Mesendoderm (in vitro differentiated cells): ENCODE measurements at regions not wholly inside any gene's neighbourhood (a gene's known extent, or its start where the extent isn't known, plus 50 kb on each side); places are given as distances from the start of the nearest gene placed in this dataset.

Experiments
- DNase-seq: peaks from one replicate; pipeline ENCODE4 v3.0.0; 2013
- H2AK5ac ChIP-seq: 2 replicates; pipeline ENCODE4 v1.6.1; 2013; ENCODE audit warnings: low read length, inconsistent platforms
- H2BK120ac ChIP-seq: 2 replicates; pipeline ENCODE4 v1.6.1; 2013; ENCODE audit warnings: low read depth, mild to moderate bottlenecking, low read length, moderate library complexity, mixed read lengths
- H2BK15ac ChIP-seq: replicated peaks from 2 replicates; pipeline ENCODE4 v1.6.1; 2013; ENCODE audit warnings: low read depth, mild to moderate bottlenecking, moderate library complexity
- H2BK5ac ChIP-seq: 2 replicates; pipeline ENCODE4 v1.6.1; 2013; ENCODE audit warnings: low read length, inconsistent platforms
- H3K18ac ChIP-seq: 2 replicates; pipeline ENCODE4 v1.6.1; 2013; ENCODE audit warnings: mild to moderate bottlenecking, low read length, mixed read lengths
- H3K23ac ChIP-seq: one replicate; pipeline ENCODE4 v1.6.1; 2013; ENCODE audit warnings: low read length
- H3K27ac ChIP-seq: 2 replicates; pipeline ENCODE4 v1.5.1; 2013; ENCODE audit warnings: low read depth, mild to moderate bottlenecking, inconsistent platforms, low read length, moderate library complexity
- H3K27me3 ChIP-seq: 2 replicates; pipeline ENCODE4 v1.6.1; 2013; ENCODE audit warnings: low read length, control low read depth, mild to moderate bottlenecking, inconsistent platforms; ENCODE audit not compliant: insufficient read depth, poor library complexity
- H3K36me3 ChIP-seq: 2 replicates; pipeline ENCODE4 v1.6.1; 2013; ENCODE audit warnings: low read length, inconsistent platforms; ENCODE audit not compliant: control insufficient read depth, insufficient read depth
- H3K4ac ChIP-seq: one replicate; pipeline ENCODE4 v1.6.1; 2013; ENCODE audit warnings: low read depth, mild to moderate bottlenecking, low read length, moderate library complexity
- H3K4me1 ChIP-seq: 2 replicates; pipeline ENCODE4 v1.6.1; 2013; ENCODE audit warnings: low read depth, low read length, inconsistent platforms; ENCODE audit not compliant: control insufficient read depth
- H3K4me2 ChIP-seq: 2 replicates; pipeline ENCODE4 v1.6.1; 2013; ENCODE audit warnings: low read length
- H3K4me3 ChIP-seq: 2 replicates; pipeline ENCODE4 v1.5.1; 2013; ENCODE audit warnings: mild to moderate bottlenecking, low read length
- H3K56ac ChIP-seq: one replicate; pipeline ENCODE4 v1.6.1; 2013; ENCODE audit warnings: low read length
- H3K79me1 ChIP-seq: 2 replicates; pipeline ENCODE4 v1.6.1; 2013; ENCODE audit warnings: low read length, inconsistent platforms
- H3K79me2 ChIP-seq: 2 replicates; pipeline ENCODE4 v1.6.1; 2013; ENCODE audit warnings: mild to moderate bottlenecking, low read length; ENCODE audit not compliant: control insufficient read depth, insufficient read depth
- H3K9ac ChIP-seq: 2 replicates; pipeline ENCODE4 v1.6.1; 2013; ENCODE audit warnings: low read length, inconsistent platforms
- H4K5ac ChIP-seq: one replicate; pipeline ENCODE4 v1.6.1; 2013; ENCODE audit warnings: low read length
- H4K8ac ChIP-seq: one replicate; pipeline ENCODE4 v1.6.1; 2013; ENCODE audit warnings: low read depth, mild to moderate bottlenecking, control low read depth, low read length, moderate library complexity
- WGBS: extraction: QIAGEN DNeasy Blood & Tissue Kit; methylation state at CpG from one replicate; pipeline ENCODE4 v1.1.7; 2013; ENCODE audit warnings: low lambda C conversion rate, missing lambda C conversion rate; ENCODE audit not compliant: insufficient coverage; ENCODE audit errors: extremely low coverage; 5-methylcytosine and 5-hydroxymethylcytosine counted together

- Histone ChIP-seq H4K8ac (no peak overlapping the region), H4K5ac (no peak overlapping the region), H3K56ac (no peak overlapping the region), H3K4me3 (no peak overlapping the region), H3K18ac (no peak overlapping the region), H3K9ac (no peak overlapping the region), H3K27me3 (no peaks in the 10 kb centered on the region), H3K79me1 (no peaks in the 10 kb centered on the region), H3K23ac (no peak overlapping the region), H3K27ac (no peak overlapping the region), H3K4me1 (no peaks in the 10 kb centered on the region), H2BK120ac (no peak overlapping the region), H2AK5ac (no peak overlapping the region), H3K36me3 (no peaks in the 10 kb centered on the region), H3K79me2 (no peaks in the 10 kb centered on the region), H2BK5ac (no peak overlapping the region), H2BK15ac (no peak overlapping the region), H3K4me2 (no peak overlapping the region), H3K4ac (no peak overlapping the region)
- no CpG with 5 or more reads among the region's 2 CpGs for WGBS
- no peak for DNase-seq
Observed at GRCh38 chr6:8557014-8557748, 121.8 kb upstream of the SLC35B3 start.

- H3K56ac ChIP-seq = no peak overlapping the region
- H2AK5ac ChIP-seq = no peak overlapping the region
- H3K4me1 ChIP-seq = no peaks in the 10 kb centered on the region
- WGBS = no CpG with 5 or more reads among the region's 1 CpG
- H3K36me3 ChIP-seq = no peaks in the 10 kb centered on the region
- H3K27me3 ChIP-seq = no peaks in the 10 kb centered on the region
- no peak overlapping the region for H3K4me3 ChIP-seq
- H3K4ac ChIP-seq = no peak overlapping the region
- H2BK5ac ChIP-seq = no peak overlapping the region
- H3K79me1 ChIP-seq = no peaks in the 10 kb centered on the region
- H3K79me2 ChIP-seq = no peaks in the 10 kb centered on the region
- no peak overlapping the region for H2BK120ac ChIP-seq
- no peak overlapping the region for H4K8ac ChIP-seq
- H3K23ac ChIP-seq = no peak overlapping the region
- H3K9ac ChIP-seq = no peak overlapping the region
- H3K4me2 ChIP-seq = no peak overlapping the region
- no peak overlapping the region for H2BK15ac ChIP-seq
- no peak overlapping the region for H3K27ac ChIP-seq
- H4K5ac ChIP-seq = no peak overlapping the region
- DNase-seq = no peak
- H3K18ac ChIP-seq = no peak overlapping the region
Observed at GRCh38 chr6:8556370-8557013, 121.1 kb upstream of the SLC35B3 start.

- no peak overlapping the region for H4K5ac ChIP-seq
- H4K8ac ChIP-seq = no peak overlapping the region
- H3K9ac ChIP-seq = no peak overlapping the region
- no peaks in the 10 kb centered on the region for H3K79me2 ChIP-seq
- no peaks in the 10 kb centered on the region for H3K4me1 ChIP-seq
- DNase-seq = no peak
- no peaks in the 10 kb centered on the region for H3K36me3 ChIP-seq
- H3K56ac ChIP-seq = no peak overlapping the region
- no peak overlapping the region for H2BK5ac ChIP-seq
- H2AK5ac ChIP-seq = no peak overlapping the region
- no peak overlapping the region for H3K27ac ChIP-seq
- no peak overlapping the region for H2BK120ac ChIP-seq
- H3K4me3 ChIP-seq = no peak overlapping the region
- H3K27me3 ChIP-seq = no peaks in the 10 kb centered on the region
- no peak overlapping the region for H3K18ac ChIP-seq
- H3K23ac ChIP-seq = no peak overlapping the region
- no peak overlapping the region for H3K4ac ChIP-seq
- no CpG with 5 or more reads among the region's 2 CpGs for WGBS
- no peak overlapping the region for H3K4me2 ChIP-seq
- H3K79me1 ChIP-seq = no peaks in the 10 kb centered on the region
- no peak overlapping the region for H2BK15ac ChIP-seq
Observed at GRCh38 chr6:8551993-8552392, 116.6 kb upstream of the SLC35B3 start.

- H4K5ac ChIP-seq = no peak overlapping the region
- no peak overlapping the region for H4K8ac ChIP-seq
- H3K18ac ChIP-seq = no peak overlapping the region
- no peak overlapping the region for H2AK5ac ChIP-seq
- no peak overlapping the region for H3K27ac ChIP-seq
- H3K79me2 ChIP-seq = no peaks in the 10 kb centered on the region
- no peak overlapping the region for H3K23ac ChIP-seq
- H3K36me3 ChIP-seq = no peaks in the 10 kb centered on the region
- H3K4ac ChIP-seq = no peak overlapping the region
- H2BK5ac ChIP-seq = no peak overlapping the region
- no peak overlapping the region for H3K56ac ChIP-seq
- no peak overlapping the region for H3K4me2 ChIP-seq
- WGBS = no CpG with 5 or more reads among the region's 2 CpGs
- no peak overlapping the region for H3K4me3 ChIP-seq
- peaks cover 2% of the 10 kb centered on the region for H3K4me1 ChIP-seq
- H2BK120ac ChIP-seq = no peak overlapping the region
- DNase-seq = no peak
- H3K9ac ChIP-seq = no peak overlapping the region
- no peaks in the 10 kb centered on the region for H3K79me1 ChIP-seq
- H2BK15ac ChIP-seq = no peak overlapping the region
- H3K27me3 ChIP-seq = no peaks in the 10 kb centered on the region
Observed at GRCh38 chr6:8551386-8551785, 116.0 kb upstream of the SLC35B3 start.

- Histone ChIP-seq H4K8ac (no peak overlapping the region), H2BK120ac (no peak overlapping the region), H3K79me2 (no peaks in the 10 kb centered on the region), H2BK15ac (no peak overlapping the region), H3K9ac (no peak overlapping the region), H3K27me3 (no peaks in the 10 kb centered on the region), H2AK5ac (no peak overlapping the region), H3K4ac (no peak overlapping the region), H3K4me3 (no peak overlapping the region), H3K27ac (no peak overlapping the region), H3K4me2 (no peak overlapping the region), H3K36me3 (no peaks in the 10 kb centered on the region), H4K5ac (no peak overlapping the region), H3K23ac (no peak overlapping the region), H3K79me1 (no peaks in the 10 kb centered on the region), H2BK5ac (no peak overlapping the region), H3K18ac (no peak overlapping the region), H3K56ac (no peak overlapping the region), H3K4me1 (peaks cover 2% of the 10 kb centered on the region)
- DNase-seq = peak; percentile 87
- no CpG with 5 or more reads among the region's 6 CpGs for WGBS
Observed at GRCh38 chr6:8549074-8549790, 113.9 kb upstream of the SLC35B3 start.
